ENCODE measurements at regions not wholly inside any gene's neighbourhood (a gene's known extent, or its start where the extent isn't known, plus 50 kb on each side); places are given as distances from the start of the nearest gene placed in this dataset.
"Not testable (repeated sequence)": the region's sequence is repeated elsewhere in the genome, so short reads cannot be mapped to it uniquely, and the experiment has no call there.

GRCh38 chr6:167470836-167471547 is 146.1 kb downstream of the TTLL2 start:
- no peak for DNase-seq

DNA sequence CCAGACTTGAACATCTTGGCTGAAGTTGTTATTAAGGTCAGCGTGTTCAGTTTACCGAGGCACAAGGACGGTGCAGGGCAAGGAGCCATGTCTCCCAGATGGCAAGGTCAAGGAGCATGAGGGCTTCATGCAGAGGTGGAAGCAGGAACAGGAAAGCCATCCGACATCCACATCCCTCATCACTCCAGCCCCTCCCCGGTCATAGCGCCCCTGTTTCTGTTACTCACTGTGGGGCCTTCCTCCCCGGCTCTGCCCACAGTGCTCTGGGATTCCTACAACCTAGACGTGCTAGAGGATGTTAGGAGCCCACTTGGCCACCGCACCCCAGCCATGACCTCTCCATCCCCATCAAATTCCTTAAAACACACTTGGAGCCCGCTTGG is 146.7 kb downstream of the TTLL2 start:
- DNase-seq: no peak

- DNase-seq: no peak
These were observed 147.3 kb downstream of the TTLL2 start for GRCh38 chr6:167472148-167472547.

DNA sequence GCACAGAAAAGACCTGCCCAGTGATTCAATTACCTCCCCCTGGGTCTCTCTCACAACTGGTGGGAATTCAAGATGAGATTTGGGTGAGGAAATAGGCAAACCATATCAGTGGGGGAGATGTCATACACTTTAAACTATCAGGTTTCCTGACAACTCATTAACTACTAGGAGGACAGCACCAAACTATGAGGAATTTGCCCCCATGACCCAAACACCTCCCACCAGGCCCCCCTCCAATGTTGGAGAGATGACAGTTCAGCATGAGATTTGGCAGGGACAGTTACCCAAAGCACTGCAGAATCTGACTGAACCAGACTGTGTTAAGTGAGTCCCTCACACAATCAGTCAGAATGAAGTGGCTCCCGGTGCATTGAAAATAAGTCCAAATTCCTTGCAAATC is 148.0 kb downstream of the TTLL2 start:
- DNase-seq: peak; percentile 24

DNA sequence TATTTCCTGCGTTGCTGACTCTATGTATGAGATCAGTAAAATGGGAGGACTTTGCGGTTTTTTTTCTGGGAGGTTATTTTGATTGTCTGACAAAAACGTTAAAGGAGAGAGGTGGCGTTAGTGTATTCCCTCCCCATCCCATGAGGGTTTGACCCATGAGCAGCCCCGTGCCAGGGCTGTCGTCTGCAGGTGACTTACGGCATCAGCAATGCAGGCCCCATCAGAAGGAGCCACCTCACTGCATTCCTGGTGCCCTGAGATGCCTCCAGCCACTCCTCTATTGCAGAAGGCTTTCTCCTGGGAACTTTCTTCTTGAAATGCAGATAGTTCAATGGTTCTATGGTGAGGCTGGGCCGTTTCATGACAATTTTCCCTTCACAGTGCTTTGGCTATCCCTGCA is 149.3 kb downstream of the TTLL2 start:
- no peak for DNase-seq

- no peak for DNase-seq
These were observed 149.8 kb downstream of the TTLL2 start for GRCh38 chr6:167474725-167475124.

DNA sequence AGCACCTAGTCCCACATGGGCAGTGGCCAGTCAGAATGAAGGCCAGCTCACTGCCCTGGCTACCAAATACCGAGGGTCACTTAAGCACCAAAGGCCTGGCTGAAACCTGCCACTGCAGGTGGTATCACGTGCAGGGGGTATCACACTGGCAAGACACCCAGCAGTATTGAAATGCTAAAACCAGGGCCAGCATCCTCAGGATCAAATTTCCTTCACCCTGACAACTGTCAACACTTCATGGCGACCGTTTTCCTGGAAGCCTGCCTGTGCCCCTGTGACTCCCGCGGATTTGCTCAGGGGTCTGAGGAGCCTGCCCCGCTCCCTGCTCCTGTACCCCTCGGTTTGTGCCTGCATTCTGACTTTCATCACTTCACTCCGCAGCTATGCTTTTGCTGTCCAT is 151.1 kb downstream of the TTLL2 start:
- DNase-seq: no peak

DNA sequence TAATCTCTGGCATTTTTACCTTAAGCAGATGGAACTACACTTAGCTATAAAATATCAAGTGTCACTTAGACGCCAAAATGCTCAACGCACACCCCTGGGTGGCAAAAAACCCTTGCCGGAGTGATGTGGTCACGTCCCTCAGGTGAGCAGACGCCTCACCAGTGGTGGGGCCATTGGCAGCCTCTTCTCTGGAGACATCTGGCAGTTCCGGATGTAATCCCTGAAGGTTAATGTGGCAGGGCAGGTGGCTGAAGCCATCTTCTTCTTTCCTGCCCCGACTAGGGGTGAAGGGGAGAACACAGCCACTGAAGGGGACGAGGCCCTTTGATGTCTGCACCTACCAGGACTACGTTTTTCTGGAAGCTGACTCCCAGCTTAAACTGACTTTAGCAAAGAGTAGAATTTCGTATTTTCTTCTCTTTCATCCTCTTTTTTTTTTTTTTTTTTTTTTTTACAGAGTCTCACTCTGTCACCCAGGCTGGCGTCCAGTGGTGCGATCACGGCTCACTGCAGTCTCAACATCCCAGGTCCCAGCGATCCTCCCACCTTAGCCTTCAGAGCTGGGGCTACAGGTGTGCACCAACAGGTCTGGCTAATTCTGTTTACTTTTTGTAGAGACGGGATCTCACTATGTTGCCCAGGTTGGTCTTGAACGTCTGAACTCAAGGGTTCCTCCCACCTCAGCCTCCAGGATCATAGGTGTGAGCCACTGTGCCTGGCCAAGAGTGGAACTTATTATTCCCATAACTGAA is 152.1 kb downstream of the TTLL2 start:
- no peak for DNase-seq

DNA sequence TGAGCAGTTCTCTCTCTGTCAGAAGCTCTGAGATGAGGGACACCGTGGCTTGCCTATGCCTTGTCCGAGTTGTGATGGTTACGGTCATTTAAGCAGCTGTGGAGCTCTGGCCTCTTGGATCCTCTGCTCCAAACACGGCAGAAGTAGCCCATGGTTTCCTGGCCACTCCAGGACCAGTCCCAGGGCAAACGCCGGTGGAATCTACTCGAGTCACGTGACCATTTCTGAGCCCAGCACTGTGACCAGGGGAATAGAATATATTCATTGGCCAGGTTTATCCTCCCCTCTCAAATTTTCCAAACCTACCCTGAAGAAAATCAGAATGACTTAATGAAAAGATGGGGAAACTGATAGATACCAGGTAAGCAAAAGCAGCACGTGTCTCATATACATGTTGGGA is 152.8 kb downstream of the TTLL2 start:
- DNase-seq: no peak

DNA sequence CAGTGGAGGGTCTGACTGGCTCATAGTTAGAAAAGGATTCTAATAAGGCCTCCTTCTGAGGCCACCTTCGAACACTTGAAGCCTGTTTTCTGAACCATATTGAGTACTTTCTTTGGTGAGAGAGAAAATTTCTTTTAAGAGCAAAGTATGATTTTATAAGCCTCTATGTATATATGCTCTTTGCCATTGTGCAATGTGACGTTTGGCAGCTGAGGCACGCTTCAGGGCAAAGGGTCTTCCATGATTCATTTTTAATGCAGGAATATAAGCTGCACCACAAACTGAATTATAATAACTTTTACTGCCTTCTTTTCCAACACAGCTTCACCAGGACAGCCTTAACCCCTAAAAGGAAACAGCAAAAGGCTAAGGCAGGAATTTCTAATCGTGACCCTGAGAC is 154.4 kb downstream of the TTLL2 start:
- DNase-seq: no peak

- DNase-seq: no peak
These were observed 155.2 kb downstream of the TTLL2 start for GRCh38 chr6:167479901-167480648.

DNA sequence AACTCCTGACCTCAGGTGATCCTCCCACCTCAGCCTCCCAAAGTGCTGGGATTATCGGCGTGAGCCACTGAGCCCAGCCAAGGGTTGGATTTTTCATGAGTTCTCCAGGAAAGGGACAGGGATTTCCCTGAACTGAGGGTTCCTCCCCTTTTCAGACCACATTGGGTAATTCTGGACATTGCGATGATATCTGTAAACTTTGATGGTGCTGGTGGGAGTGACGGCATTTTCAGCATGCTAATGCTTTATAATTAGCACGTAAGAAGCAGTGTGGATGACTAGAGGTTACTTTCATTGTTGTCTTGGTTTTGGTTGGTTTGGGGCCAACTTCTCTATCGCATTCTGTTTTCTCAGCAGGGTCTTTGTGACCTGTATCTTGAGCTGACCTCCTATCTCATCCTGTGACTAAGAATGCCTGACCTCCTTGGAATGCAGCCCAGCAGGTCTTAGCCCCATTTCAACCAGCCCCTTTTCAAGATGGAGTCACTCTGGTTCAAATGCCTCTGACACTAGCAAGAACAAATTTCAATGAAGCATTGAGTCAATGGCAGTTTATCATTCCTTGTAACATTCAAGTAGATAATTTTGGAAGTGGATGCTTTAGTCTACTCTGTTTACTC is 156.5 kb downstream of the TTLL2 start:
- no peak for DNase-seq

- DNase-seq: not testable (repeated sequence)
These were observed 157.9 kb downstream of the TTLL2 start for GRCh38 chr6:167482801-167483200.

GRCh38 chr6:167485186-167485978 is 160.5 kb downstream of the TTLL2 start:
- DNase-seq: no peak

GRCh38 chr6:167487749-167488664 is 163.1 kb downstream of the TTLL2 start:
- no peak for DNase-seq

- no peak for DNase-seq
These were observed 166.7 kb downstream of the TTLL2 start for GRCh38 chr6:167491438-167492099.

- DNase-seq: no peak
These were observed 167.2 kb downstream of the TTLL2 start for GRCh38 chr6:167492100-167492449.

DNA sequence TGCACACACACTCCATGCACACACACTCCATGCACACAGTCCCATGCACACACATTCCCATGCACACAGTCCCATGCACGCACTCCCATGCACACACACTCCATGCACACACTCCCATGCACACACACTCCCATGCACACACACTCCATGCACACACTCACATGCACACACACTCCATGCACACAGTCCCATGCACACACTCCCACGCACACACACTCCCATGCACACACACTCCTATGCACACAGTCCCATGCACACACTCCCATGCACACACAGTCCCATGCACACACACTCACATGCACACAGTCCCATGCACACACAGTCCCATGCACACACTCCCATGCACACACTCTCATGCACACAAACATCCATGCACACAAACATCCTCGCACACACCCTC is 168.4 kb downstream of the TTLL2 start:
- DNase-seq: no peak

DNA sequence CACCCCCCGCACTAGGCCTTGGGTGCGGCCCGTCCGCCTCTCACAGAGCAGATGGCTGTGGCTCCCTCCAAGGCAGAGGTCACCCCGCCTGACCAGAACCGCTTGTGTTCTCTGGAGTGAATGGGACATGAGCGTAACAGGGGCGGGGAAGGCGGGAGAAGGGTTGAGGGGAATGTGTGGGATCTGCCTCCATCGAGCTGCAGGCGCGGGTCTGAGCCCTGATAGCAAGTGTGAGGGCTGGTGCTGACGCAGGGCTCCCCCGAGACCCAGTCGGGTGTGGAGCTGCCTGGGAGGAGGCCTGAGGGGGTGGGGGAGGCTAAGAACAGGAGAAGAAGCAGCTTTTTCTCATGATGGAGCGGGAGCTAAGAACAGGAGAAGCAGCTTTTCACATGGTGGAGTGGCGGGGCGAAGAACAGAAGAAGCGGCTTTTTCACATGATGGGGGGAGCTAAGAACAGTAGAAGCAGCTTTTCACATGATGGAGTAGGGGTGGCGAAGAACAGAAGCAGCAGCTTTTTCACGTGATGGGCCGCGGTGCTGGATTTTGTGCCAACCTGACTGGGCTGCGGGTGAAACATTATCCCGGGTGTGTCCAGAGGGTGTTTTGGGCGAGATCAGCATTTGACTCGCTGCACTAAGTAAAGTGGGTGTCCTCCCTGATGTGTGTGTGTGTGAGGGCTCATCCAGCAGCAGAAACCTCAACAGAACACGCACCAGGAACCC is 169.3 kb downstream of the TTLL2 start:
- DNase-seq: peak; percentile 65
